GM10266 (cell line): ENCODE measurements at regions not wholly inside any gene's neighbourhood (a gene's known extent, or its start where the extent isn't known, plus 50 kb on each side); places are given as distances from the start of the nearest gene placed in this dataset.
"Not testable (repeated sequence)": the region's sequence is repeated elsewhere in the genome, so short reads cannot be mapped to it uniquely, and the experiment has no call there.

Experiments
- DNase-seq: peaks from one replicate; pipeline ENCODE4 v3.0.0; 2012; ENCODE audit errors: extremely low spot score
- CTCF ChIP-seq: IDR thresholded peaks from 2 replicates; pipeline ENCODE4 v1.5.1; 2012; ENCODE audit warnings: mild to moderate bottlenecking, low read depth; ENCODE audit not compliant: control insufficient read depth, insufficient read depth; ENCODE audit errors: missing control alignments

GRCh38 chr16:60404401-60404800 is 1631.8 kb downstream of the CDH8 start:
- DNase-seq, result no peak
- TF ChIP-seq CTCF, result no peak

- DNase-seq, result not testable (repeated sequence)
Observed at GRCh38 chr16:60402941-60403340, 1633.3 kb downstream of the CDH8 start.

GRCh38 chr16:60392380-60392779 is 1643.9 kb downstream of the CDH8 start:
- DNase-seq, result no peak
- no peak for TF ChIP-seq CTCF

GRCh38 chr16:60371591-60371990 is 1637.5 kb upstream of the GOT2 start:
- no peak for DNase-seq

GRCh38 chr16:60367739-60368138 is 1633.6 kb upstream of the GOT2 start:
- no peak for DNase-seq
- no peak for TF ChIP-seq CTCF

More at GRCh38 chr16:60371591-60371990, 1637.5 kb upstream of the GOT2 start:
- TF ChIP-seq CTCF, result no peak

GRCh38 chr16:60363566-60363965 is 1629.5 kb upstream of the GOT2 start:
- no peak for TF ChIP-seq CTCF
- DNase-seq, result no peak

GRCh38 chr16:60359866-60360265 is 1625.8 kb upstream of the GOT2 start:
- DNase-seq, result not testable (repeated sequence)

GRCh38 chr16:60359412-60359811 is 1625.3 kb upstream of the GOT2 start:
- not testable (repeated sequence) for DNase-seq

GRCh38 chr16:60357876-60358522 is 1623.9 kb upstream of the GOT2 start:
- not testable (repeated sequence) for DNase-seq
